ENCODE measurements at regions not wholly inside any gene's neighbourhood (a gene's known extent, or its start where the extent isn't known, plus 50 kb on each side); places are given as distances from the start of the nearest gene placed in this dataset.
"Not testable (repeated sequence)": the region's sequence is repeated elsewhere in the genome, so short reads cannot be mapped to it uniquely, and the experiment has no call there.

DNA sequence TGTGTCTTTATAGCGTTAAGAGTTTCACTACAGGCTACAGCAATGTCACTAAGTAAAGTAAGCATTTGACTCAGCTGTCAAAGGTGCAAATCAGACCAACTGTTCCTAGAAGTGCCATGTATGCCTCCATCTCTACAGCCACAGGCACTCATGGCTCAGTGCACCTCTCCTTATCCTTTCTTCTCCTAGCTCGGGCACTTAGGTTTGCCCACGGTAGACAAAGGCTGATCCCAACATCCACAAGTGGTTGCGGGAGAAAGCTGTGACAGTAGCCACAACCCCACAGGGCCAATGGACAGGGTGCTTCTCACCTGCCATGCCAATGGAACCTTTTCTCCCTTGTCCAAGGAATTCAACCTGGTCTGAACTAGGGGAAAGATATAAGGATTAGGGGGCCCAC is 228.5 kb upstream of the EXOC2 start:
- no peak for DNase-seq

DNA sequence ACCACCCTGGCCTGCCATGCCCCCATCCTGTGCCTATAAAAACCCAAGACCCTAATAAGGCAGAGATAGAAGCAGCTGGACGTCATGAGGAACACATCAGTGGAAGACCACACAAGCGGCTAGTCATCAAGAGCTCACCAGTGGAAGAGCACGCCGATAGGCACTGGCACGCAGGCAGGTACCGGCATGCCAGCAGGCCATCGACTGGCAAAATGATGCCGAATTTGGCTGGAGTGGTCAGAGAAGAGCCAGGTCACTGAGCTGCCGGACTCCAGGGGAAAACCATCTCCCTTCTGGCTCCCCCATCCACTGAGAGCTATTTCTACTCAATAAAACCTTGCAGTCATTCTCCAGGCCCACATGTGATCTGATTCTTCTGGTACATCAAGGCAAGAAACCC is 227.6 kb upstream of the EXOC2 start:
- DNase-seq = no peak

DNA sequence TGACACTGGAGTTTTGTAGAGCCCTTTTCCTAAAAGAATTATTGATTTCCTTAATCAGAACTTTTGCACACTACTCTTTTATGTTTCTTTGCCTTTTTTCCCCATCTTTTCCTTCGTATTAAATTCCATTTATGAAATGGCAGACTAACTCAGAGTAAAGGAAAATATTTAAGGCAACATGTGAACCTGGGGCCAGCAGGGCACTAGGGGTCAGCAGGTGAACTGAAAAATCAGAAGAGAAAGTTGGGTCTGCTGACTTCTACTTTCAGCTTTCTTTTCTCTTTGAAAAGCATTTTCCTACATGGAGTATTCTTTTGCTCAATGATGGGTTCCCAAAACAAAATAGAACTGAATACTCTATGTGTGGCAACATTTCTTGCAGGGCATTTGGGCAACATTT is 226.6 kb upstream of the EXOC2 start:
- no peak for DNase-seq

DNA sequence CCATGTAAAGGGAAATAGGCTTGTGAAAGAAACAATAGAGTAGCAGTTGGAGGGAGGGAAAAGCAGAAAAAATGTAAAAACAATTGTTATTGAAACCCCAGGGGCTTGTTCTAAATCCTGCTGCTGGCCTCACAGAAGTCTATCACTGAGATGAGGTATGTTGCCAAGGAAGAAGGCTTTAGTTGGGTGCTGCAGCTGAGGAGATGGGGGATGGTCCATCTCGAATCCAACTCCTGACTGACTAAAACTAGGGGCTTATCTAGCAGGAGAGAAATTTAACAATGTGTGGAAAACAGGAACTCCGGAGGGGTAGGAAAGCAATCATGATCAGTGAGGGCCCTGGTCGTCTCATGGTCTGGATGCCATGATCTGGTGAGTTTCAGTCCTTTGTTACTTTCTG is 225.0 kb upstream of the EXOC2 start:
- DNase-seq = no peak

DNA sequence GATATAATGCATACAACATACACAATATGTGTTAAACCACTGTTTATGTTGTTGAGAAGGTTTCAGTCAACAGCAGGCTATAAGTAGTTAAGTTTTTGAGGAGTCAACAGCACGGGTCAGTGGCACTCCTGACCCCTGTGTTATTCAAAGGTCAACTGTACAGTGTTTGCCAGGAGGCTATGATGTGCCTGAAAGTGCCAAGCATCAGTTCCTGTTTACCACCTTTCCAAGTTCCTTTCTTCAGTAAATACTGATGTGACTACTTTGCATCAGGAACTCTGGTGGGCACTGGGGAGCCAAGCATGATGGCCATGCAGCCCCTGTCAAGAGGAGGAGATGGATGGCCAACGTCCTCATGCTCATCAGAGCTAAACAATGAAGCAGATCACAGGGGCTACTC is 224.4 kb upstream of the EXOC2 start:
- no peak for DNase-seq

DNA sequence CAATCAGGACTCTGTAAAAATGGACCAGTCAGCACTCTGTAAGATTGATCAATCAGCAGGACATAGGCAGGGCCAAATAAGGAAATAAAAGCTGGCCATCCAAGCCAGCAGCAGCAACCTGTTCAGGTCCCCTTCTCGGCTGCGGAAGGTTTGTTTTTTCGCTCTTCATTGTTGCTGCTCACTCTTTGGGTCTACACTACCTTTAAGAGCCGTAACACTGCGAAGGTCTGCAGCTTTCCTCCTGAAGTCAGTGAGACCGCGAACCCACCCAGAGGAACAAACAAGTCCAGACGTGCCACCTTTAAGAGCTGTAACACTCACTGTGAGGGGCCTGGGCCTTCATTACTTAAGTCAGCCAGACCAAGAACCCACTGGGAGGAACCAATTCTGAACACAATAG is 223.2 kb upstream of the EXOC2 start:
- DNase-seq = no peak

DNA sequence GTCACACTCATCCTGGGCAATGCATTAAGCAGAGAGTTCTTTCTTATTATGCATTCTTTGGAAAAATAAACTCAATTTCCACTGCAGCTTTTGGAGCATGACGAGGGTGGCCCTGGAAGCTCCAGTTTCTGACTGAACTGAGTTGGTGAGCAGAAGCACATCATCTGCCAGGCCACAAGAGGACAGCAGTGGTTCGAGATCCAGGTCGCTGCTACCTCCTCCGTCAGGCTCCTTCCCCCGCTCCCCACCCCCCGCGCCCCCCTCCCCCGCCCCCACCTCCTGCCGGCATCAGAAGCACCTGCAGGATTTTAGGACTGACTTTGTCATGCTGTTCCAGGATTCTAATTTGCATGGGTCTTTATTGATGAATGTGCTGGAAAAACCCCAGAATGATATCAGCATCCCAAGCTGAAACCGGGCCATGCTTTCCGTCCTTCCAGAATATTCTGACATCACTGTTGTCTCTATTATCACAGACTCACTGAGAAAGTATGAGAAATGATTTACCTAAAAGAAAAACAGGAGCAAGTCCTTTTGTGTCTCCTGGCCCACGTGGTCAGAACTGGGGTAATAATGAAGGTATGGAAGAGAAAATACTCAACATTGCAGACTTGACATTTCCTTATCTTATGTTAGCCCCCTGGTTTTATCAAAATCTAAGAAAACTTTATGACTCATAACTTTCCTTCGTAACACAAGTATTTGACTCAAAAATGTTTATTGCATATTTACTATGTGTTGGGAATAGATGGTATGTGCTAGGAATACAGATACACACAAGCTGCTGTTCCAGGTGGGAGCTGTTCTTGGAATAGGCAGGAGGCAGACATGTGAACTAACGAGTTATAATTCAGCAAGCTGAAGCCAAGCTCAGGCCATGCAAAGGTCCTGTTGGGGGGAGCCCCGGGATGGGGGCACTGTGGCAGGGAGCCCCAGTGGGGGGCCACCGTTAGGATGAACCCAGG is 220.2 kb upstream of the EXOC2 start:
- DNase-seq = peak; percentile 16

DNA sequence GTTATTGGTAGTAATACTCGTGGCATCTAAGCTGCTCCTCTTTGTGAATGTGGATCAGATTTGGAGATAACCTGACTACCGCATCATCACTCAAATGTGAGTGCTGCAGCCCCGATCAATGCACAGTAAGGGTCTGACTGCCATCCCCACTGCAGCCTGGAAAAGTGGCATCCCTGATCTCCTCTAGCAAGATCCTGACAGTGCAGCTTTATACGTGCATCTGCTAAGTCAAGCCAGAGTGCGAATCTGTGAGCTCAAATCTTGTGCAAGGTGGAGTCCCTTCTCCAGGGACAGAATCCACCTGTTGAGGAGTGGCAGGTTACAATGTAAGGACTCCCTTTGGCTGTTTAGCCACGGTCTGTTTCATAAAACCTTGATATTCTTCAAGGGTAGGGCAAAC is 215.0 kb upstream of the EXOC2 start:
- no peak for DNase-seq

DNA sequence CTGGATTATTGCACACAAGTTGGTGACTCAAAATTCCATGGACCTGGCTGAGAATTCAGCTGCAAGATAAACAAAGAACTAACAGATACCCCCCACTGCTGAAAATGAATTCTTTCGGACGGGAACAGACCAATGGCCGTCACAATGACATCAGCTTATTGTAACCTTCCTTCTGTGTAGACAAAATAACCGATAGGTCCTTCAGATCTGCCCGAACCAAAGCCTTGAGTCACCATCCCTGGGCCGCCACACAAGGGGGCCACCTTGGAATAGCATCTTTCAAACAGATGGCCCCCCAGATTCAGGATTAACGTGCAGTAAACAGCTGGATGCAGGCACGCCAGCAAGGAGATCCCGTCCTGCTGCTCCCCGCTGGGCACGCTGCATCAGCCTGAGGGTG is 214.0 kb upstream of the EXOC2 start:
- no peak for DNase-seq

DNA sequence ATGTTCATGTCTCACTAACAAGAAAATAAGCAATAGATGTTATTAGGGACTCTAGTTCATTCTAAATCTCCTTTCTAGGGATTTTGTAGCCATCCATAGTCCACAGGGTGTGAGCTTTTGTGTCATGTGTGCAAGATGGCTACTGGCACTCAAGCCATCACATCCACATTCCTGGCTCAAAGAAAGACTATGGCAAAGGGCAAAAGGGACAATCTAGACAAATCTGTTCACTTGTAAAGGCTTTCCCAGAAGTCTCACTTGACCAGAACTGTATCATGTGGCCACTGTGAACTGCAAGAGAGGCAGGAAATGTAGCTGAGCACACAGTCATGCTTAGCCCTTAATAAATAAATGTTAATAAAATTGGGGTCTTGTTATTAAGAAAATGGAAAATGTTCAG is 212.6 kb upstream of the EXOC2 start:
- peak; percentile 10 for DNase-seq

DNA sequence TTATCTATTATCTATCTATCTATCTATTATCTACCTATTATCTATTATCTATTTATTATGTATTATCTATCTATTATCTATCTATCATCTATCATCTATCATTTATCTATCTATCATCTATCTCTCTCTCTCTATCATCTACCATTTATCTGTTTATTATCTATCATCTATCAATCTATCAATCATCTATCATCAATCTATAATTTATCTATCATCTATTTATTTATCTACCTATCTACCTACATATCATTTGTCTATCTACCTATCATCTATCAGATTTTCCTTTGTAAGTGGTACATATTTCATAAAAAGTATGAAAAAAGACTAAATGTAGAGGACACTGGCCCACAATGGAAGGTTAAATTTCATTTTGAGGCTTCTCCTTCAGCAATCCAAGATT is 212.1 kb upstream of the EXOC2 start:
- no peak for DNase-seq

DNA sequence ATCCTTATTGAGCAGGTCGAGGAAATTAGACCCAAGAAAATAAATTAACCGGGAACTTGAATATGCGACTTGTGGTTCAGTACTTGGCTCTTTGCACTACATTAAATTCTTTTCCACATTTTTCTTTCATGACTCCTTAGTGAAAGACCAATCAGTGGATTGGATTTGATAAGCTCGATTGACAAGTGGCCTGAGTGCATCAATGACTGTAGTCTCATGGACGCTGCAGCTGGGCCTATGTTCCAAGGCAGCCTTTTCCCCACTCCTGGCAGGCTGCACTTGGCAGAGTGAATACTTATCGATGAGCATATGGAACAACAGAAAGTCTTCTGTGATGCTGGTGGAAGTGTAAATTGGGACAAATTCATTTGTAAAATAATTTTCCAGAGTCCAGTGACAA is 210.8 kb upstream of the EXOC2 start:
- DNase-seq = no peak

DNA sequence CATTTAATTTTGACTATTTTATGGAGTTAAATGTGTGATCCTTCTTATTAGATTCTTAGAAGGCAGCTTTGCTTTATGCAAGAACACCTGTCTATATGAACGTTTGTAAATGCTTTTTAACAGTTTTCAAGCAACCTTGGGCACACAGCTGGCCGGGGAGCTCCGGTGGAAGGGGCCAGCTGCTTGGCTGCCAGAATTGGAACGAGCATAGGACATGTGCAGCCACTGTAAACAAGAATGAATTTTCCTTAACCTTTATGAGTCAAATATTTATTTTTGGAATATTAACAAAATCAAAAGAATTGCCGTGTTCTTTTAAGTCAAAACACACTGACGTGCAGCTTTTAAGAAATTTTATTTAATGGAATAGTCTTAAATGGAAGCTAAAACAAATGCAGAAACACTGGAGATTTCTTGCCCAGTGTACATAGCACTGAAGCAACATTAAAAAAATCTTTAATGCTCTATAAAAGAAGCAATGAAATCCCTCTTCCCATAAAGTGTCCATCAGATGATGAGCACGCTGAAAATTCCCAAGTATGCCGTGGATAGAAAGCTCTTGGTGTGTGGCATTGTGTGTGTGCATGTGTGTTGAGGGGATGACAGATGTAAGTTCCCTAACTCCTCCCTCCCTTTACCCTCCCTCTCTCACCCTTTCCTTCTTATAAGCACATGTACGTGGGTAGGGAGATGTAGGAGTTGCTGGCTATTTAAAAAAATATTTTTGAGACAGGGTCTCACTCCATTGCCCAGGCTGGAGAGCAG is 208.9 kb upstream of the EXOC2 start:
- no peak for DNase-seq

DNA sequence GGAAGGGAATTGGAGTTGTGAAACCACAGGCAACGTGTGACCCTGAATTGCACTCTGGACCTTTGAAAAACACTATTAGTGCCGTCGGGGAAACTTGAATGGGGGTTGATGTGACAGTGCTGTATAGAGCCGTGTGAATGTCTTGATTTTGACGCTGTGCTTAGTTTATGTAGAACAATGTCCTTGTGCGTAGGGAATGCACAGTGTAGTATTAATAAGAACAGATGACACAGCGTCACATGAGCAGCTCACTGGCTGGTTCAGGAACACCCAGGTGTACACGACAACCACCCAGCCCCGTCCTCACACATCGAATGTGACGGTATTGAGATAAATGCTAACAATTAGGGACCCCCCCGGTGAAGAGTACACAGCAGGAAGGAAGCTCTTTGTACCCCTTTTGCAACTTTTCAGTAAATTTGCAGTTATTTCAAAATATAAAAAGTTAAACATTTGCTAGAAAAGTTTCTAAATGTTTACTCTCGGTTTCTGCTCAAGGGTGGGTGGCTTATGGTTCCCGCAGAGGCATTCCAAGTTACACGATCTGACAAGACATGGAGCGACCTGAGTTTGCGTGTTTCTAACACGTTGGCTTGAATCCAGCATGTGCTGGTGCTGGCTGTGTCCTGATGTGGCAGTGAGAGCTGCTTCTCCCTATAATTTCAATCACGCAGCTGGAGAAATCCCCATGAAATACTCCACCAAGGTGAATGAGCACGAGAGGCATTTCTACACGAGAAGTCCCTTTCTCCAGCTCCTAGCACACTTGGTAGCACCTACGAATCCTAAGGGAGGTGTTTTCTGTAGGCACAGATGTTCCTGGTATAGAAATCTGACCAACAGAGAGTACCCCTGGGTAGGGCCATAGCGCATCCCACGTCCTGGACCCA is 208.0 kb upstream of the EXOC2 start:
- DNase-seq = no peak

DNA sequence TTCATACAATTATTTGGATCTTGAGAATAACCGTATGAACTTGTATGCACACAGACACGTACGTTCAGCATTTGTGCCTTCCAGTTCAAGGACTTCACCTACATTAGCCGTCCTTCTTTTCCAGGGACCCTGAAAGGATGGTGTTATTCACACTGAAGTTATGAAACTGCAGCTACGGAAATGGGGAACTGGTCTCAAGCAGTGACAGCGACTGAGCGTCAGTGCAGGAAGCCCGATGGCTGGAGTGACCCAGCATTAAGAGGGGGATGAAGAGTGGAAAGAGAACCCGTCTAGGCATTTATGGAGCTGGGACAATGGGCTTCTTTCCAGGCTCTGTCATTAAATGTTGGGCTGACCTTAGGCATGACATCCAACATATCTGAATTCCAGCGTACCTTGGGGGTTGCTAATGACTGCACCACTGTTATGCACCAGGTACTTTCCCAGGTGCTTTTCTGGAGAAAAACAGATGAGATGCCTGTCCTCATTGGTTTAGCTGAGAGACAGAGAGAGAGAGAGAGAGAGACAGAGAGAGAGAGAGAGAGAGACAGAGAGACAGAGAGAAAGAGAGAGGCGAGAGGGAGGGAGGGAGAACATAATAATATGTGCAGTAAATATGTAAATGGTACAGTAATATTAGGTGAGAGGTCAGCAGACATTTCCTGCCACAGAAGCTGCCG is 204.7 kb upstream of the EXOC2 start:
- DNase-seq = no peak

DNA sequence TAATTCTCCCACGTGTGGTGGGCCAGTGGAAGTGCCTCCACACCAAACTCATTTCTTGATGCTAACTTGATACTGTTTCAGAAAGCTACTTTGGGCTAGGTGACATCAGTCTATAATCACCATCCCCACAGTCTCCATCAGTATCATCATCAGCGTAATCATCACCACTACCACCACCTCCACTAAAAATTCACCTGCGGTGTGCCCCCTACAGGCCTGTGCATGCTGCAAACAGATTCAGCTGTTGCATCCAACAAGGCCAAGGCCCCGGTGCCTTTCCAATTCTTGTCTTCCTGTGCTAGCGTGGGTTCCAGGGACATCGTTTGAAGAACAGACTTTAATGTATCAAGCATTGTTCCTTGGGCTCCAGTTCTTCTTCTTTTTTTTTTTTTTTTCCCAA is 201.3 kb upstream of the EXOC2 start:
- no peak for DNase-seq

DNA sequence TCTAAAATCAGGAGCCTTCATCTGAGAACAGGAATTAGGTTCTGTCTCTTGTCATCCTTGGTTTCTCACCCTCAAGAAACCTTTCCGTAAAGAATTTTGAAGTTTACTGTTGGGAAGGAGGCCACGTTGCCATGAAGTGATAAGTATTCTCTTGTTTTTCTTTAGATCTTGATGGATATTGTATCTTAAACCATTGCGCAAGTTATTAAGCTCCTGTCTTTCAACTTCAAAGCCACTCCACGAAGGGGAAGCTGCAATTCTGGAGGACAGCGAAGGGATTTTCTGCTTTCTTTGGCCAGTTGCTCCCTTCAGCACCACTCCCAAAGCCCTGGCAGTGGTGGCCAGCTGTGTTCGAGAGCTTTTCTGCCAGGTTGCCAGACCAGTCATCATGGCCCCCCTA is 198.1 kb upstream of the EXOC2 start:
- no peak for DNase-seq

DNA sequence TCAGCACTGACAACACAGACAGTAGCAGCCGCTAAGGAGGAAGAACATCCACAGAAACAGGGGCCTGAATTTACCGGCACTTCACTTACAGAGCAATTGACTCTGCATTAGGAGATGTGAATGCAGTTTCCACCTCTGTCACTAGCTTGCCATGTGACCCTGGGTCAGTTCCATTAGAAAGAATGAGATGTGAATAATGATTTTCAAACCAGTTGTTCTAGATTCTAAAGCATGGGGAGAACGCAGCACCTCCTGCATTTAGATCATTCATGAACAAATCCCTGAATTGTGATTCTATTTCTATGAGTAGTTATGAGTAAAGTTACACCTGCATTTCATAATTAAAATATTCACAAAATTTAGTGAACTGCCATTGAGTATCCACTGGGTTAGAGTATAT is 197.3 kb upstream of the EXOC2 start:
- no peak for DNase-seq

DNA sequence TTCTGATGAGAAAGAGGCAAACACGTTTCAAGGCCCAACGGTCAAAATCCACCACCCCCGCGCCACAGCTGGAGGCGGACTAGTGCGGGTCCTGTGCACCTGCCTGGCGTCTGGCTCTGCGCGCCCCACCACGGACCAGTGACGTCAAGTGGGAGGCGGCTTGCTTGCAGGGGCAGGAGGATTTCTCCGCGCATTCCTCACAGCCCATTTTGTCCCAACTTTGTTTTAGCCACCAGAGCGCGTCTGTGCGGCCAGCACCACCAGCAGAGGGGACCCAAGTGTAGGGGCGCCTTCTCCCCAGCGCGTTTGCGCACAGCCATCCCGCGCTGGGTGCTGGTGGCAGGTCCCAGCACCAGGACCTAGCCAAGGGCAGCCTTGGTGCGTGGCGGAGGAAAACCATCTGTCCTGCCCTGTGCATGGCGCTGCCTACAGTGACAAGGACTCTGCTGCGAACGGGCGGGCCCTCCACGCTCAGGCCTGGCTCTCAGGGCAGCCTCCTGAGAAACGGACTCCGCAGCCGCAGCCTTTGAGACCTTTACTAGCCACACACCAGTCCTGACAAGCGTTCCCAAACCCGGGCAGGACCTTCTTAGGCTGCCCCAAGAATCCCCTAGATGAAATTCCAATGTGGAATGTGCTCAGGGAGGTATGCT is 194.8 kb upstream of the EXOC2 start:
- no peak for DNase-seq

DNA sequence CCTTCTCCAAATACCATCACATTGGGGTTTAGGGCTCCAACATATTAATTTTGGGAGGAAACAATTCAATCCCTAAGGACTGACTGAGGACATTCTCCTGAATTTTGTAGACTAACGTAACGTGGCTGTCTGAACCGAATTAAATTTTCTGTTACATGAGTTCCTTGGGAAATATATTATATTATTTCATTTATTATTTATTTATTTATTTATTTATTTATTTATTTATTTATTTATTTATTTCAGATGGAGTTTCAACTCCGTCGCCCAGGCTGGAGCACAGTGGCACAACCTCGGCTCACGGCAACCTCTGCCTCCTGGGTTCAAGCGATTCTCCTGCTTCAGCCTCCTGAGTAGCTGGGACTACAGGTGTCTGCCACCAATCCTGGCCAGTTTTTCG is 193.2 kb upstream of the EXOC2 start:
- DNase-seq = not testable (repeated sequence)

DNA sequence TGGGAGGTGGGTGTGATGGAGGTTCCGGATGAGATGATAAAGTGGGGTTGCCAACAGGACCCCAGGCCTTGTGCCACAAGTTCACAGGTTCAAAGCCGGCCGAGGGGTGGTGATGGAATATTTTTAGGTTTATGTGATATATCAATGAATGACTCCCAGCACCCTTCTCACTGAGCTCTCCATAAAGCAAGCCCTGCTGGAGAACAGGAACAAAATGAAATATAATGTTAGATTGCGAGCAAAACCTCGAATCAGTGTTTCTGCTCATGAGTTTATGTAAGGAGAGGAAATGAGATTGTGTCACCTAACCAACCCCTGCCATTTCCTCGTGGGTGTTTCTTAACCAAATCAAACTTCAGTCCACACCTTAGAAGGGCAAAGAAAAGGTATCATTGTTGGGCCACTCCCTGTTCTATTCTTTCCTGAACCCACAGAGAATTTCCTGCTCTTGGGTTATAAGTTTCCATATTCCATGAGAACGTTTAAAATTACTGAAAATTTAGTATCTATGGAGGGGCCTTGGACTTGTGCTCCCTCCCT is 192.2 kb upstream of the EXOC2 start:
- no peak for DNase-seq

DNA sequence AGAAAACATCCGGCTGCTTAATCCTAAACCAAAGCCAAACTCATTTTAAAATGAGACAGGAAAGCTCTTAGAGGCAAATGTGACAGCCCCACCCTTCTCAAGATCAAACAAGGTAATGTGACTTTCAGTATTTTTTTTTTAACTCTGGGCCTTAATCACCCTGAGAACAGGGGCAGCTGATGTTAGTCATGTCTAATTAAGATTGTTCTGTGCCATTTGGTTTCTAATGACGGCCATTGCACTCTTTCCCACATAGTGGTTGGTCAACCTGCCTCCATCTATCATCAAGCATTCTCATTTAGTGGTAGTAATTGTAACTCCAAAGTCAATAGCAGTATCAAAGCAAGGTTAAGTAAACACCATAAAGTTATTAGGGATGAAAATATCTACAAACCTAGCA is 191.6 kb upstream of the EXOC2 start:
- no peak for DNase-seq
